Memory B cell (primary cell): ENCODE measurements at regions not wholly inside any gene's neighbourhood (a gene's known extent, or its start where the extent isn't known, plus 50 kb on each side); places are given as distances from the start of the nearest gene placed in this dataset.
"Not testable (repeated sequence)": the region's sequence is repeated elsewhere in the genome, so short reads cannot be mapped to it uniquely, and the experiment has no call there.

Experiments used
- ATAC-seq: fragments of 150-1000 bp; cut with Tn5 transposase; 2 replicates; pipeline ENCODE4 v1.10.0; 2021; ENCODE audit warnings: low read depth, mild to moderate bottlenecking, moderate library complexity
- DNase-seq, 2 donors: peaks; one replicate each; pipeline ENCODE4 v3.0.0; 2022; ENCODE audit warnings: low spot score in 2 of 2
- H3K27ac Mint-ChIP-seq: one replicate; pipeline ENCODE4 v1.8.0; 2022; ENCODE audit warnings: mild to moderate bottlenecking, moderate library complexity, mixed read lengths
- H3K27me3 Mint-ChIP-seq: one replicate; pipeline ENCODE4 v1.8.0; 2022; ENCODE audit warnings: mixed read lengths
- H3K36me3 Mint-ChIP-seq: one replicate; pipeline ENCODE4 v1.8.0; 2022; ENCODE audit warnings: mild to moderate bottlenecking, mixed read lengths
- H3K4me1 Mint-ChIP-seq: one replicate; pipeline ENCODE4 v1.8.0; 2022; ENCODE audit warnings: mixed read lengths
- H3K4me3 Mint-ChIP-seq: one replicate; pipeline ENCODE4 v1.8.0; 2022; ENCODE audit warnings: mild to moderate bottlenecking, moderate library complexity, mixed read lengths
- H3K9me3 Mint-ChIP-seq: one replicate; pipeline ENCODE4 v1.8.0; 2022; ENCODE audit warnings: mixed read lengths

- Mint-ChIP-seq H3K4me1 (peaks cover 7% of the 10 kb centered on the region), H3K27me3 (no peaks in the 10 kb centered on the region), H3K36me3 (peaks cover 2% of the 10 kb centered on the region), H3K27ac (no peak overlapping the region), H3K4me3 (no peak overlapping the region), H3K9me3 (no peaks in the 10 kb centered on the region)
- no peak for ATAC-seq
- no peak for DNase-seq
Measured at GRCh38 chr1:185536165-185536920, 197.8 kb upstream of the HMCN1 start.

DNA sequence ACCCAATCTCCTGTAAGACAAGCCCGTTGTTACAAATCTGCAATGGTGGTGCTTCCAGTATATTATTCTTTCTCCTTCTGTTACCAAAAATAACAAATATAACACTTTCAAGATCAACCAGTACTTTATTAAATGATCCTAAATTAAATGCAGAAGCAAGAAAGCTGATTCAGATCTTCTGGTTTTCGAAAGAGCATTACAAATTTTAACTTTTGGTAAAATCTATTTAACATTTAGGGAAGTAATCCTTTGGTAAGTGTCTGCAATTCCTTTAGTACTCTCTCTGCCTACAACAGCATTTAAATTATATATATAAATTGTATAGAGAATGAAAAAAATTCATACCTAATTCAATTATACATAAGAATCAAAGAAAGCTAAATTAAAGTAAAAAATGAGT is 198.6 kb upstream of the HMCN1 start:
- no peaks in the 10 kb centered on the region for H3K27me3 Mint-ChIP-seq
- peaks cover 7% of the 10 kb centered on the region for H3K4me1 Mint-ChIP-seq
- H3K4me3 Mint-ChIP-seq, result no peak overlapping the region
- no peak for DNase-seq
- ATAC-seq, result no peak
- no peak overlapping the region for H3K27ac Mint-ChIP-seq
- peaks cover 2% of the 10 kb centered on the region for H3K36me3 Mint-ChIP-seq
- no peaks in the 10 kb centered on the region for H3K9me3 Mint-ChIP-seq

DNA sequence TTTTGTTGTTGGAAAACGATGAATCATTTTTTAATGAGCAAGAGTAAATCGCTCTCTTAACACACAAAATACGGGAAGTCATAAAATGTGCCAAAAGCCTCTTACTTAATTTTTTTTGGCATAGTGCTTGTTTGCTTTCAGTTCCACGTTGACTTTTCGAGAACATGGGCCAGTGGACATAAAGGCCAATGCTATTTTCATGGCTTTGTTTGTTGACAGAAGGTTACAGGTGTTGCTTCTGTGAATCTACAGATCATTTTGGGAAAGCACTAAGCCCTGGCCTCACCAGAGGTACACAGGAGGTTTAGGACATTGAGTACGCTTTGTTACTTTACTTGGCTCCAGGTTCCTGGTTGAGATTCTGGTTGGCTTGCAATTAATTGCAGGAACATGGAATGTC is 199.4 kb upstream of the HMCN1 start:
- Mint-ChIP-seq H3K4me3 (no peak overlapping the region), H3K27ac (no peak overlapping the region), H3K9me3 (no peaks in the 10 kb centered on the region), H3K4me1 (peaks cover 7% of the 10 kb centered on the region), H3K27me3 (no peaks in the 10 kb centered on the region), H3K36me3 (peaks cover 2% of the 10 kb centered on the region)
- ATAC-seq (no peak), DNase-seq (no peak)

DNA sequence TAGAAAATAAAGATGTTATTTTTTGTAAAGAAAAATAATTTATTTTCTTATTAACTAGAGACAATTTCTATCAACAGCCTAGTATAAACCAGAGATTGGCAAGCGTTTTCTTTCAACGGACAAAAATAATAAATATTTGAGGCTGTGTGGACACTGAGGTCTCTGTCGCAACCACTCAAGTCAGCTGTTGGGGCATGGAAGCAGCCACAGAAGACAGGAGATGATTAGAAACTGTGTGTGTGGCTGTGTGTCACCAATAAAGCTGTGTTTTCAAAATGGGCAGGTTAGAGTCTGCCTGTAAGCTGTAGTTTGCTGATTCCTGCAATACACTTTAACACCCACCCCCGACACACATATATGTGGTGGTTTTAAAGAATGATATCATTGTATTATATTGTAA is 200.6 kb upstream of the HMCN1 start:
- Mint-ChIP-seq H3K27me3 (no peaks in the 10 kb centered on the region), H3K27ac (no peak overlapping the region), H3K9me3 (no peaks in the 10 kb centered on the region), H3K4me3 (no peak overlapping the region), H3K36me3 (peaks cover 2% of the 10 kb centered on the region), H3K4me1 (peaks cover 7% of the 10 kb centered on the region)
- DNase-seq, result no peak
- no peak for ATAC-seq

GRCh38 chr1:185532856-185533255 is 201.3 kb upstream of the HMCN1 start:
- ATAC-seq (no peak), DNase-seq (no peak)
- no peak overlapping the region for H3K27ac Mint-ChIP-seq
- H3K36me3 Mint-ChIP-seq, result peaks cover 2% of the 10 kb centered on the region
- H3K27me3 Mint-ChIP-seq, result no peaks in the 10 kb centered on the region
- H3K4me3 Mint-ChIP-seq, result no peak overlapping the region
- no peaks in the 10 kb centered on the region for H3K9me3 Mint-ChIP-seq
- H3K4me1 Mint-ChIP-seq, result peaks cover 9% of the 10 kb centered on the region

GRCh38 chr1:185531838-185532237 is 202.4 kb upstream of the HMCN1 start:
- Mint-ChIP-seq H3K27ac (no peak overlapping the region), H3K9me3 (no peaks in the 10 kb centered on the region), H3K4me1 (peaks cover 12% of the 10 kb centered on the region), H3K36me3 (peaks cover 2% of the 10 kb centered on the region), H3K27me3 (no peaks in the 10 kb centered on the region), H3K4me3 (no peak overlapping the region)
- ATAC-seq, result no peak
- DNase-seq, result no peak

GRCh38 chr1:185530215-185530614 is 204.0 kb upstream of the HMCN1 start:
- Mint-ChIP-seq H3K36me3 (peaks cover 2% of the 10 kb centered on the region), H3K27ac (no peak overlapping the region), H3K27me3 (no peaks in the 10 kb centered on the region), H3K4me1 (peaks cover 18% of the 10 kb centered on the region), H3K4me3 (no peak overlapping the region), H3K9me3 (no peaks in the 10 kb centered on the region)
- DNase-seq, result no peak
- no peak for ATAC-seq

DNA sequence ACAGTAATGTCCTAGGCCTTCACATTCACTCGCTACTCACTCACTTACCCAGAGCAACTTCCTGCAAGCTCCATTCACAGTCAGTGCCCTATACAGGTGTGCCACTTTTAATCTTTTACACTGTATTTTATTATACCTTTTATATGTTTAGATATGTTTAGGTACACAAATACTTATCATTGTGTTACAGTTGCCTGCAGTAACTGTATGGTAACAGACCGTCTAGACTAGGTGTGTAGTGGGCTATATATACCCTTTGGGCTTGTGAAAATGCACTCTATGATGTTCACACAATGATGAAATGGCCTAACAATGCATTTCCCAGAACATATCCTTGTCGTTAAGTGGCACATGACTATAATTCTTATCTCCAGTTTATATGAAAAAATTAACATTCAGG is 204.5 kb upstream of the HMCN1 start:
- no peak overlapping the region for H3K27ac Mint-ChIP-seq
- ATAC-seq (no peak), DNase-seq (no peak)
- H3K4me3 Mint-ChIP-seq, result no peak overlapping the region
- peaks cover 2% of the 10 kb centered on the region for H3K36me3 Mint-ChIP-seq
- no peaks in the 10 kb centered on the region for H3K9me3 Mint-ChIP-seq
- H3K27me3 Mint-ChIP-seq, result no peaks in the 10 kb centered on the region
- peaks cover 18% of the 10 kb centered on the region for H3K4me1 Mint-ChIP-seq

DNA sequence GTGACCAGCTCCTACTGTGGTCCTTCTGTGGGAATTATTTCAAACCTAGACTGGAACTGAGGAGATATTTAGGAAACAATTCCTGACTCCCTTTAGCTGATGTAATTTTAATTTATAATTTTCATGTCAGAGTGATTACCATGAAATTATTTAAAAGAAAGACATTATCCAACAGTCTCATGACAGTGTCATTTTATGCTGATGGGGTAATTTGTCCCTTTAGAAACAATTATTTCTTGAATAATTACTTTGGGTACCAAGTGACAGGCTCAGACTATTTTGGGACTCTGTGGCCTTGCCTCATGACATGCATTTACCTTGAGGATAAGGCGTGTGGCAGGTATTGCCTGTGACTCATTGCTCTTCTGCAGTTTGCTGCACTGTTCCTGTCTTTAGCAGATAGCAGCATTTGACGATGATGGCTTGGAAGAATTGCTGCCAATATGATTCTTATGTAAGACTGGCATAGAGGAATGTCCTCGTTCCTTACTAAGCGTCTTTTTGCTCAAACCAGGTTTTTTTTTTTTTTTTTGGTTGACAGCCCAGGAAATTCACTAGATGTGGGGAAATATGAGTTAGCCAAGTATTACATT is 206.0 kb upstream of the HMCN1 start:
- Mint-ChIP-seq H3K36me3 (peaks cover 2% of the 10 kb centered on the region), H3K27me3 (no peaks in the 10 kb centered on the region), H3K27ac (no peak overlapping the region), H3K4me1 (peaks cover 18% of the 10 kb centered on the region), H3K9me3 (no peaks in the 10 kb centered on the region), H3K4me3 (no peak overlapping the region)
- ATAC-seq, result no peak
- DNase-seq, result no peak

GRCh38 chr1:185526344-185527307 is 207.6 kb upstream of the HMCN1 start:
- DNase-seq (peak; percentile 13 to 44), ATAC-seq (peak; percentile 99)
- H3K36me3 Mint-ChIP-seq, result no peaks in the 10 kb centered on the region
- H3K27ac Mint-ChIP-seq, result peak overlapping the region; percentile 32
- peak overlapping the region; percentile 42 for H3K4me3 Mint-ChIP-seq
- H3K9me3 Mint-ChIP-seq, result no peaks in the 10 kb centered on the region
- no peaks in the 10 kb centered on the region for H3K27me3 Mint-ChIP-seq
- peaks cover 18% of the 10 kb centered on the region for H3K4me1 Mint-ChIP-seq

- ATAC-seq, result no peak
- H3K4me3 Mint-ChIP-seq, result no peak overlapping the region
- no peak overlapping the region for H3K27ac Mint-ChIP-seq
- no peaks in the 10 kb centered on the region for H3K36me3 Mint-ChIP-seq
- DNase-seq, result no peak
- H3K4me1 Mint-ChIP-seq, result no peaks in the 10 kb centered on the region
- H3K27me3 Mint-ChIP-seq, result no peaks in the 10 kb centered on the region
- H3K9me3 Mint-ChIP-seq, result peaks cover 2% of the 10 kb centered on the region
Measured at GRCh38 chr1:185520188-185520920, 203.3 kb upstream of the IVNS1ABP start.

DNA sequence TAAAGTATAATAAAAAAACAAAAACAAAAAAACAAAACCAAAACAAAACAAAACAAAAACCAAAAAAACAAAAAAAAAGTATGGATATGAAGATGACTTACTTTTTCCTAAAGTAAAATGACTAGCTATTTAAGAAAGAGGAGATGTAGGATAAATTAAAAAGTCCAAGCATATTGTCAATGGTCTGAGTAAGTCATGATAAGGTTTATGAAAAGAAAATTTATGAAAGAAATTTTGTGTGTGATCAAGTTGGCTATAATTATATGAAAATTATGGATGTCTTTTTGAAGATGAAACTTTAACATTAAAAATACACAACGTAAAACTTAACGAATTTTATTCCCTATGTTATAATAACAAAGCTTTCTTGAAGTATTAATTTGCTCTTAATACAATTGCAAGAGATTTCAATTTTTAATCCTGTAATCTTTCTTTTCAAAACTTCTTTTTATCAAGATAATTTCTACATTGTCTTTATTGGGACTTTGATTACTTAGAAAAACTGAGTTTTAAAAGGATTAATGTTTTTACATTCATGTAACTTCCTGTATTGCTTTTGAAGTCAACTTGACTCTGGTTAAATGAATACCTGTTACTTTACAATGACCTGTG is 200.9 kb upstream of the IVNS1ABP start:
- Mint-ChIP-seq H3K27ac (no peak overlapping the region), H3K4me1 (no peaks in the 10 kb centered on the region), H3K36me3 (no peaks in the 10 kb centered on the region), H3K27me3 (no peaks in the 10 kb centered on the region), H3K9me3 (peaks cover 2% of the 10 kb centered on the region), H3K4me3 (no peak overlapping the region)
- no peak for ATAC-seq
- DNase-seq, result no peak

DNA sequence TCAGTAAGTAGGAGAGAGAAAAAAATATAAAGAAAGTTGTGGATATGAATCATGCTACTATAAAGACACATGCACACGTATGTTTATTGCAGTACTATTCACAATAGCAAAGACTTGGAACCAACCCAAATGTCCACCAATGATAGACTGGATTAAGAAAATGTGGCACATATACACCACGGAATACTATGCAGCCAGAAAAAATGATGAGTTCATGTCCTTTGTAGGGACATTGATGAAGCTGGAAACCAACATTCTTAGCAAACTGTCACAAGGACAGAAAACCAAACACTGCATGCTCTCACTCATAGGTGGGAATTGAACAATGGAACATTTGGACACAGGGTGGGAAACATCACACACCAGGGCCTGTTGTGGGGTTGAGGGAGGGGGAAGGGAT is 200.3 kb upstream of the IVNS1ABP start:
- not testable (repeated sequence) for H3K4me3 Mint-ChIP-seq, ATAC-seq, H3K27ac Mint-ChIP-seq, H3K27me3 Mint-ChIP-seq, H3K9me3 Mint-ChIP-seq, DNase-seq, H3K36me3 Mint-ChIP-seq, H3K4me1 Mint-ChIP-seq
